ENCODE measurements at regions not wholly inside any gene's neighbourhood (a gene's known extent, or its start where the extent isn't known, plus 50 kb on each side); places are given as distances from the start of the nearest gene placed in this dataset.
"Not testable (repeated sequence)": the region's sequence is repeated elsewhere in the genome, so short reads cannot be mapped to it uniquely, and the experiment has no call there.

GRCh38 chr17:20916383-20916782 is 126.4 kb downstream of the USP22 start:
- H3K27me3 Mint-ChIP-seq = peaks cover 4 to 12% (median 10%) of the 10 kb centered on the region in 5 donors
- no peak overlapping the region for H3K27ac Mint-ChIP-seq
- peaks cover 2 to 10% (median 8%) of the 10 kb centered on the region in 4 donors for H3K4me1 Mint-ChIP-seq
- no peak for ATAC-seq
- H3K36me3 Mint-ChIP-seq = peaks cover 0 to 5% (median 0%) of the 10 kb centered on the region in 3 donors
- peaks cover 0 to 3% (median 0%) of the 10 kb centered on the region in 9 donors for H3K9me3 Mint-ChIP-seq
- DNase-seq = no peak
- POLR2A ChIA-PET = no interaction called here
- H3K4me3 Mint-ChIP-seq = peak overlapping the region in 2 of 10 donors; percentile 1 to 18

DNA sequence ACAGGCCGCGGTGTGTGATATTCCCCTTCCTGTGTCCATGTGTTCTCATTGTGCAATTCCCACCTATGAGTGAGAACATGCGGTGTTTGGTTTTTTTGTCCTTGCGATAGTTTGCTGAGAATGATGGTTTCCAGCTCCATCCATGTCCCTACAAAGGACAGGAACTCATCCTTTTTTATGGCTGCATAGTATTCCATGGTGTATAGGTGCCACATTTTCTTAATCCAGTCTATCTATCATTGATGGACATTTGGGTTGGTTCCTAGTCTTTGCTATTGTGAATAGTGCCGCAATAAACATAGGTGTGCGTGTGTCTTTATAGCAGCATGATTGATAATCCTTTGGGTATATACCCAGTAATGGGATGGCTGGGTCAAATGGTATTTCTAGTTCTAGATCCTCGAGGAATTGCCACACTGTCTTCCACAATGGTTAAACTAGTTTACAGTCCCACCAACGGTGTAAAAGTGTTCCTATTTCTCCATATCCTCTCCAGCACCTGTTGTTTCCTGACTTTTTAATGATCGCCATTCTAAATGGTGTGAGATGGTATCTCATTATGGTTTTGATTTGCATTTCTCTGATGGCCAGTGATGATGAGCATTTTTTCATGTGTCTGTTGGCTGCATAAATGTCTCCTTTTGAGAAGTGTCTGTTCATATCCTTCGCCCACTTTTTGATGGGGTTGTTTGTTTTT is 125.1 kb downstream of the USP22 start:
- H3K36me3 Mint-ChIP-seq, H3K4me3 Mint-ChIP-seq, H3K4me1 Mint-ChIP-seq, H3K9me3 Mint-ChIP-seq, H3K27ac Mint-ChIP-seq, DNase-seq, ATAC-seq, POLR2A ChIA-PET: not testable (repeated sequence)
- peaks cover 4 to 12% (median 10%) of the 10 kb centered on the region in 5 donors for H3K27me3 Mint-ChIP-seq

- H3K9me3 Mint-ChIP-seq = peaks cover 0 to 3% (median 0%) of the 10 kb centered on the region in 9 donors
- no peak overlapping the region for H3K4me3 Mint-ChIP-seq
- DNase-seq = no peak
- no peak overlapping the region for H3K27ac Mint-ChIP-seq
- peaks cover 2 to 10% (median 8%) of the 10 kb centered on the region in 4 donors for H3K4me1 Mint-ChIP-seq
- POLR2A ChIA-PET = no interaction called here
- peaks cover 0 to 5% (median 0%) of the 10 kb centered on the region in 3 donors for H3K36me3 Mint-ChIP-seq
- peaks cover 4 to 12% (median 10%) of the 10 kb centered on the region in 5 donors for H3K27me3 Mint-ChIP-seq
- ATAC-seq = no peak
Measured at GRCh38 chr17:20920095-20920814, 122.6 kb downstream of the USP22 start.

GRCh38 chr17:20920815-20921199 is 122.0 kb downstream of the USP22 start:
- ATAC-seq (no peak), DNase-seq (no peak)
- Mint-ChIP-seq H3K4me1 (peaks cover 2 to 10% (median 8%) of the 10 kb centered on the region in 4 donors), H3K27ac (no peak overlapping the region), H3K4me3 (no peak overlapping the region), H3K9me3 (peaks cover 0 to 3% (median 0%) of the 10 kb centered on the region in 9 donors), H3K27me3 (peaks cover 4 to 12% (median 10%) of the 10 kb centered on the region in 5 donors), H3K36me3 (peaks cover 0 to 5% (median 0%) of the 10 kb centered on the region in 3 donors)
- POLR2A ChIA-PET = no interaction called here

DNA sequence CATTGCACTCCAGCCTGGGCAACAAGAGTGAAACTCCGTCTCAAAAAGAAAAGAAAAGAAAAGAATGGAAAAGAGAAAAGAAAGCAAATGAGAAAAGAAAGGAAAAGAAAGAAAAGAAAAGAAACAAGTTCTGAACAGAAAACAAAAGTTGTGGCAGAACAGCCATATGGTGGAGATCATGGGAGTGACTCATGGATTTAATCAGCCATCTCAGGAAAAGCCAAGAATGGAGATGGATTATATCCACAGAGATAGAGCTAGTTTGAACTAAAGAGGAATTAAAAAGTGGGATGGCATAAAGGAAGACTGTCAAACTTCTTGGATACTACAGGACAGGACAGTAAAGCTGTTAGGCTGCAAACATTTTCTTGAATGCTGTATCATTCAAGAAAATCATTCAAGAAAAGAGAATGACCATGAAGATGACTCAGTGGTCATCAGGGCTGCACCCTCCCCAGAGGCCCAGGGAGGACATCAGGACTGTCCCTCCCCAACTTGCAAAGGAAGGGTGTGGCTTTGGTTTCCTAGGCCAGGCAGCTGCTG is 120.6 kb downstream of the USP22 start:
- no peak for DNase-seq
- ATAC-seq = no peak
- POLR2A ChIA-PET = no interaction called here
- Mint-ChIP-seq H3K27me3 (peaks cover 4 to 12% (median 10%) of the 10 kb centered on the region in 5 donors), H3K4me1 (no peaks in the 10 kb centered on the region), H3K9me3 (peaks cover 0 to 3% (median 0%) of the 10 kb centered on the region in 9 donors), H3K4me3 (no peak overlapping the region), H3K27ac (no peak overlapping the region), H3K36me3 (peaks cover 0 to 5% (median 0%) of the 10 kb centered on the region in 3 donors)

DNA sequence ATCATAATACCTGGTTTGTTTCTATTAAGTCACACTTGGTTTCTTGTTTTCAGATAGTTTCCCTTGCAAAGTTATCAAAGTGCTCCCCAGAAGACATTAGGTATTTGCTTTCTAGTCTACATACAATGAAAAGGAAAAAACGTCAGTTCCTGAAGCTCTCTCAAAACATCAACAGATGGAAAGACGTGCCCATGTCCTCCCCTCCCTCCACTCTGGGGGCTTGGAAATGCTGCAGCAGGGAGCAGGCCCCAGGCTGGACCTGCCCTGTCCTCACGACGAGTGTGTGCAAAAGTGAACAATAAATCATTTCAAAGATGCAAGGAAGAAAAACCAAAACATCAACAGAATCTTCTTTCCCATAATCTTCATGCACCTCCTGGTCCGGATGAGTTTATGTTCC is 118.5 kb downstream of the USP22 start:
- Mint-ChIP-seq H3K4me3 (no peak overlapping the region), H3K36me3 (no peaks in the 10 kb centered on the region), H3K9me3 (no peaks in the 10 kb centered on the region), H3K27me3 (peaks cover 4 to 8% (median 6%) of the 10 kb centered on the region in 5 donors), H3K4me1 (no peaks in the 10 kb centered on the region), H3K27ac (no peak overlapping the region)
- POLR2A ChIA-PET = no interaction called here
- ATAC-seq (no peak), DNase-seq (no peak)

GRCh38 chr17:20925091-20925490 is 117.7 kb downstream of the USP22 start:
- ATAC-seq = no peak
- DNase-seq = no peak
- Mint-ChIP-seq H3K4me1 (no peaks in the 10 kb centered on the region), H3K4me3 (no peak overlapping the region), H3K36me3 (no peaks in the 10 kb centered on the region), H3K27ac (no peak overlapping the region), H3K27me3 (peaks cover 3 to 6% (median 4%) of the 10 kb centered on the region in 5 donors), H3K9me3 (no peaks in the 10 kb centered on the region)
- POLR2A ChIA-PET = no interaction called here

DNA sequence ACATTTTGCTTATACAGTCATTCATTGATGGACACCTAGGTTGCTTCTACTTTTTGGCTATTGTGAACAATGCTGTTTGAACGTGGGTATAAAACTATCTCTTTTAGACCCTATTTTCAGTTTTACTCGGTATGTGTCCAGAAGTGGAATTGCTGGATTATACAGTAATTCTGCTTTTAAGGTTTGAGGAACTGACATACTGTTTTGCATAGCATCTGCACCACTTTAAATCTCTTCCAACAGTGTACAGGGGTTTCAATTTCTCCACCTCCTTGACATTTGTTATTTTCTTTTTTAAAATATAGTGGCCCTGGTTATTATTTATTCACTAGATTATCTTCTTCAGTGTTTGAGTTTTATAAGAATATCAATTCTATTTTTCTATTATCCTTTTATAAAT is 116.9 kb downstream of the USP22 start:
- no peaks in the 10 kb centered on the region for H3K4me1 Mint-ChIP-seq
- no peak overlapping the region for H3K27ac Mint-ChIP-seq
- ATAC-seq (no peak), DNase-seq (no peak)
- no peaks in the 10 kb centered on the region for H3K9me3 Mint-ChIP-seq
- no peaks in the 10 kb centered on the region for H3K36me3 Mint-ChIP-seq
- no peak overlapping the region for H3K4me3 Mint-ChIP-seq
- H3K27me3 Mint-ChIP-seq = peaks cover 2 to 6% (median 3%) of the 10 kb centered on the region in 5 donors
- POLR2A ChIA-PET = no interaction called here

DNA sequence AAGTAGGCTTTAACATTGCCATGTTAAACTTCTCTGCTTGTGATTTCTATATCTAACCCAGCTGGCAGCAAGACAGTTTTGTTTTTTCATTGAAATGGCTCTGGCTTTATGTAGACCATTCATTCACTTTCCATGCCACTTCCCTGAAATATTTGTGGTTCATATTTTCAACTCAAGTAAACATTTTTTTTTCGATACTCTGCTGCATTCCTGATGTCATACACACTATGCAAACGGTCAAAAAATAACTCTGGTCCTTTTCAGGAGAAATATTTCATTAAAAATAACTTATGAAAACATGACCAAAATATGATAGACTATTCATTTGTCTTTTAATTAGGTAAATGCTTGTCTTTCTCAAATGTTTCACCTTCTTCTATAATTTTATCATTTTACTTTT is 116.3 kb downstream of the USP22 start:
- H3K36me3 Mint-ChIP-seq = no peaks in the 10 kb centered on the region
- peaks cover 0 to 6% (median 3%) of the 10 kb centered on the region in 5 donors for H3K27me3 Mint-ChIP-seq
- no peak overlapping the region for H3K27ac Mint-ChIP-seq
- H3K4me3 Mint-ChIP-seq = no peak overlapping the region
- no peak for ATAC-seq
- no peaks in the 10 kb centered on the region for H3K4me1 Mint-ChIP-seq
- H3K9me3 Mint-ChIP-seq = no peaks in the 10 kb centered on the region
- no peak for DNase-seq
- POLR2A ChIA-PET = no interaction called here

DNA sequence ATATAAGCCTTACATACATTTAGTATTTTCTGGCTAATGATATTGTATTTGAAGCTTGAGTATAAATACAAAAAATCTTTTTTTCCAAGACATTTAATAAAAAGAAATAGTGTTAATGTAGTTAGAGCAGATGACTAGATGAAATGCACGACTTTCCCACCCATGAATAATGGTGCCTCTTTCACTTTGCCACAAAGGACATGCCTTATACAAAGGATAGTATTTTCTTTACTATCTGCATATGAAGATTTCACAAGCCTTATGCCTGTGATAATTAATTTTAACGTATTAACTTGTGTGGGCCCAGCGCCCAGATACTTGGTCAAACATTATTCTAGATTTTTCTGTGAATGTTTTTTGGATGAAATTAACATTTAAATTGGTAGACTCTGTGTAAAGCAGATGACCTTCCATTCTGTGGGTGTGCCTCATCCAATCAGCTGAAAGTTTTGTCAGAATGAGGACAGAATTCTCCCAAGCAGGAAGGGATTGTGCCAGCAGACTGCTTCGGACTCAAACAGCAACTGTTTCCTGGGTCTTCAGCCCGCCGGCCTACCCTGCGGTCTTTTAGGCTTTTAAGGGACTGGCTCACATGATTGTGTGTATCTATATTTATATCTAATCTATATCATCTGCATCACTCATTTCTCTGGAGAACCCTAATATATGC is 115.4 kb downstream of the USP22 start:
- Mint-ChIP-seq H3K4me1 (no peaks in the 10 kb centered on the region), H3K4me3 (no peak overlapping the region), H3K36me3 (no peaks in the 10 kb centered on the region), H3K27me3 (peaks cover 0 to 6% (median 3%) of the 10 kb centered on the region in 5 donors), H3K9me3 (no peaks in the 10 kb centered on the region), H3K27ac (no peak overlapping the region)
- POLR2A ChIA-PET = no interaction called here
- ATAC-seq (no peak), DNase-seq (no peak)

DNA sequence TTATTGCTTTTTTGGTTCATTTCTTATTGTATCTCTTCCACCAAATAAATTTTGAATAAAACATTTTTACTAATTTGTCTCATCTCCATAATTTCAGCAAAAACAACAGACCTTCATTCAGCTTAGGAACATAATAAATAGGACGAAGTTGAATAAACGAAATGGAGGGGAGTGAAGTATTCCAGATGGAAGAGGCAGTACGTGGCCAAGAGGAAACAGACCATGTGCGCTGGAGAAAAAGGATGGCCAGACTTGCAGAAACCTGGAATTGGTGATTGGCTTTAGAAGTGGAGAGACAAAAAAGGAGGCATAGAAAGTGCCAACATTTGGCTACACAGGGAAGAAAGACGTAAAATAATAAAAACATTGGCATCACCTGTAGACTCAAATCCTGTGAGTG is 113.5 kb downstream of the USP22 start:
- Mint-ChIP-seq H3K27me3 (peaks cover 0 to 6% (median 3%) of the 10 kb centered on the region in 5 donors), H3K9me3 (no peaks in the 10 kb centered on the region), H3K4me1 (no peaks in the 10 kb centered on the region), H3K4me3 (no peak overlapping the region), H3K36me3 (no peaks in the 10 kb centered on the region), H3K27ac (peak overlapping the region in 1 of 10 donors; percentile 48)
- DNase-seq (no peak), ATAC-seq (no peak)
- POLR2A ChIA-PET = no interaction called here

GRCh38 chr17:20930081-20930760 is 112.6 kb downstream of the USP22 start:
- Mint-ChIP-seq H3K4me1 (no peaks in the 10 kb centered on the region), H3K27me3 (peaks cover 0 to 6% (median 3%) of the 10 kb centered on the region in 5 donors), H3K27ac (no peak overlapping the region), H3K36me3 (no peaks in the 10 kb centered on the region), H3K9me3 (no peaks in the 10 kb centered on the region), H3K4me3 (no peak overlapping the region)
- no peak for ATAC-seq
- POLR2A ChIA-PET = interaction anchor here (0.6 kb wide), 1 partner anchor 27 kb away, joined by 4 read pairs; no protein-coding TSS in a partner anchor
- no peak for DNase-seq

Data from naive thymus-derived CD8-positive, alpha-beta T cell (primary cell).